ENCODE measurements at regions not wholly inside any gene's neighbourhood (a gene's known extent, or its start where the extent isn't known, plus 50 kb on each side); places are given as distances from the start of the nearest gene placed in this dataset.
"Not testable (repeated sequence)": the region's sequence is repeated elsewhere in the genome, so short reads cannot be mapped to it uniquely, and the experiment has no call there.

GRCh38 chr6:137657351-137657911 lies 163.2 kb upstream of the OLIG3 start:
- no peak for DNase-seq

- no peak for DNase-seq
Measured at GRCh38 chr6:137658287-137658686, 164.1 kb upstream of the OLIG3 start.

- no peak for DNase-seq
Measured at GRCh38 chr6:137659871-137660270, 165.7 kb upstream of the OLIG3 start.

GRCh38 chr6:137660296-137660731 lies 166.1 kb upstream of the OLIG3 start:
- no peak for DNase-seq

GRCh38 chr6:137661601-137662000 lies 167.4 kb upstream of the OLIG3 start:
- no peak for DNase-seq

GRCh38 chr6:137664183-137664582 lies 170.0 kb upstream of the OLIG3 start:
- no peak for DNase-seq

GRCh38 chr6:137665342-137665934 lies 171.2 kb upstream of the OLIG3 start:
- no peak for DNase-seq

DNA sequence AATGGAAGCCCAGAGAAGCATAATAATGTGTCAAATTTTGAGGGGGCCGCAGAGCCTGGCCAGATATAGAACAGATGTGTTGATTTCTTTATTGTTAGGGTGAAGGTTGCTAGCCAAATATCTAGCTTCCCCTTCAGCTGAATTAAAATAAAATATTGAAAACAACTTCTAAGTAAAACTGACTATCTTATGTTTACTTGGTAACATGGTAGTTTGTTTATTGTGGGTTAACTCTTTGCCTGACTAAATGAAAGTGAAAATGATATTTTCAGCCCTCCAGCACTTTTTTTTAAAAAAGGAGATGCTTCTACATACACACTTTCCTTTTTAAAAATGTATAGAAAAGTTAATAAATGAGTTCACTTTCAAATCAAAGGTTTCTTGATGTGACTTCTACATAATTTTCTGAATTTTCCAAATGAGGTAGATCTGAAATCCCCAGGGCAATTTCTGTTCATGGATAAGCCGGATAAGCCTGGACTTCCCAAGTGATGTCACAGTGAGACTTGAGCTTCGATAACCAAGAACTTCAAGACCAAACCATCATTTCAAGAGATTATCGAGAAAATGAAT lies 172.1 kb upstream of the OLIG3 start:
- no peak for DNase-seq

- DNase-seq = no peak
Measured at GRCh38 chr6:137673603-137674002, 179.4 kb upstream of the OLIG3 start.

DNA sequence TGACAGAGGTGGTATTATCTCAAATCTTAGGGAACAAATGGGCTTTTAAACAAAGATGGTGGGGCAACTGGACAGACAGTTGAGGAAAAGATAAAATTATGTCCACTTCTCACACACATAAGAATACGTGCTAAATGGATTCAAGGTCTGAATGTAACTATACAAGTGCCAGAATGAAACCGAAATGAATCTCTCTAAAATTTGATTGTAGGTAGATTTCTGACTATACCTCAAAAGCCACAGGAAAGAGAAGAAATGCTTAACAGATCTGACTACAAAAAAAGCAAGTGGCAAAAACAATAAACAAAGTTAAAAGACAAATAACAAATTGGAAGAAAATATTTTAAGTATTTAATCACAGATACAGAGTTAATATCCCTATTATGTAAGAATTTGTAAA lies 182.7 kb upstream of the OLIG3 start:
- no peak for DNase-seq

DNA sequence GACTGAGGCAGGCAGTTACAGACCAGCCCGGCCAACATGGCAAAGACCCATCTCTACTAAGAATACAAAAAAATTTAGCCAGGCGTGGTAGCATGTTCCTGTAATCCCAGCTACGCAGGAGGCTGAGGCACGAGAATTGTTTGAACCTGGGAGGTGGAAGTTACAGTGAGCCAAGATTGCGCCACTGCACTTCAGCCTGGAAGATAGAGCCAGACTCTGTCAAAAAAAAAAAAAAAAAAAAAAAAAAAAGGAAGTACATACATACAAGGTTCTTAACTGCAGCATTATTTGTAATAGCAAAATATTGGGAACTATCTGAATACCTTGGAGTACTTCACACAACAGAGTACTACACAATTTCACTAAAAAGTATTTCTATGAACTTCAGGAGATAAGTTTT lies 183.5 kb upstream of the OLIG3 start:
- no peak for DNase-seq

GRCh38 chr6:137678451-137678850 lies 184.3 kb upstream of the OLIG3 start:
- no peak for DNase-seq

DNA sequence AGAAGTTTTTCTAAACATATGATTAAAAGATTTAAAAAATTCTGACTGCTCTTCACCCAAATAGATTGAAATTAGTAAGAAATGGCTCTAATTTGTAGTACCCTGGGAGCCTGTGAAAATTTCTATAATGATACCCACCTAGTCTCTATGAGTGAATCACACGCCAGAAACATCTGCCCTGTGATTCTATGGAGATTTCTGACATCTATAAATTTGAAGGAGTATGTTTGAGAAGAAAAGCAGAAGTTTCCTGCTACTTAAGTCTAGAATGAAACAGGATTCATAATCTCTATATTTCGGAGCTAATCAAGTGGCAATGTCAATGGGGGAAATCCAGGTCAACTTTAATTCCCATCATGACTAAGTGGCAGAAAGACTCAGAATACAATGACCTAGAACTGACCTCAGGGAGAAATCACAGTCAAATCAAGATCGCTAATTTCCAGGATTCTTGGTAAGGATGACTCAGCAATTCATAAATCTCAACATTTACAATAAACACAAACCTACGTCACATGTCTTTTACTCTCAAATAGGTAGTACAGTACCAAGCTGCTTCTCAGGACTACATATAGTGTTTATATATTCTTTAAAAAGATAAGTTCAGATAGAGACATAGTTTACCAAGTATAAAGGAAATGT lies 186.2 kb upstream of the TNFAIP3 start:
- no peak for DNase-seq

GRCh38 chr6:137681445-137682009 lies 185.5 kb upstream of the TNFAIP3 start:
- no peak for DNase-seq

DNA sequence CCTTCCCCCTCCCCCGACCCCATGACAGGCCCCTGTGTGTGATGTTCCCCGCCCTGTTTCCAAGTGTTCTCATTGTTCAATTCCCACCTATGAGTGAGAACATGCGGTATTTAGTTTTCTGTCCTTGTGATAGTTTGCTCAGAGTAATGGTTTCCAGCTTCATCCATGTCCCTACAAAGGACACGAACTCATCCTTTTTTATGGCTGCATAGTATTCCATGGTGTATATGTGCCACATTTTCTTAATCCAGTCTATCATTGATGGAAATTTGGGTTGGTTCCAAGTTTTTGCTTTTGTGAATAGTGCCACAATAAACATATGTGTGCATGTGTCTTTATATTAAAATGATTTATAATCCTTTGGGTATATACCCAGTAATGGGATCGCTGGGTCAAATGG lies 184.4 kb upstream of the TNFAIP3 start:
- not testable (repeated sequence) for DNase-seq

- no peak for DNase-seq
Measured at GRCh38 chr6:137683916-137684315, 183.1 kb upstream of the TNFAIP3 start.

GRCh38 chr6:137685798-137686375 lies 181.2 kb upstream of the TNFAIP3 start:
- DNase-seq = no peak

DNA sequence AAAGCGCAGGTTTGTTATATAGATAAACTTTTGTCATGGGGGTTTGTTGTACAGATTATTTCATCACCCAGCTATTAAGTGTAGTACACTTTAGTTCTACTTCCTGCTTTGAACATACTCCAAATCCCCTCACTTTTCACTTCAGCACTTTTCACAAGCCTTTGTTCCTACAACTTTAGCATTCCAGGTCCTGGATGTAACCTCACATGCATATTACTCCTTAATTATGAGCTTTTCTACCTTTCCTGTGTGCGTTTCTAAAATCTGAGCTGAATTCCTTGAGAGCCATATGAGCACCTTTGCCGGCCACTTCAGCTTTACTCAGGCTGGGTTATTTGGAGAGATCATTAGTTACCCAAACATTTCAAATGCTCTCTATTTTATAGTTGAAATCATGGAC lies 179.2 kb upstream of the TNFAIP3 start:
- DNase-seq = no peak

- no peak for DNase-seq
Measured at GRCh38 chr6:137688230-137688971, 178.7 kb upstream of the TNFAIP3 start.

- no peak for DNase-seq
Measured at GRCh38 chr6:137689377-137689776, 177.7 kb upstream of the TNFAIP3 start.

GRCh38 chr6:137690034-137690433 lies 177.0 kb upstream of the TNFAIP3 start:
- DNase-seq = no peak

DNA sequence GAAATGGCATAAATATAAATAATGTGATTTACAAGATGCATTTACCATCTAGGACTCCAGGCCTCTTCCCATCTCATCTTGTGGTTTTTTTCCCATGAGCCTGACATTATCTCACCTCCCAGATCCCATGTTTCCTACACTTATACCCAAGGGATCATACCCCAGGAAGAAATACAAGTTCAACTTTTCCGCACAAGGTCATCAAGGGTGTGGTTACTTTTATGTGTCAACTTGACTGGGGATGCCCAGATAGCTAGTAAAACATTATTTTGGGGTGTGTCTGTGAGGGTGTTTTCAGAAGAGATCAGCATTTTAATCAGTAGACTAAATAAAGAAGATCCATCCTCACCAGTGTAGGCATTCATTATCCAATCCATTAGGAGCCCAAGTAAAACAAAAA lies 176.3 kb upstream of the TNFAIP3 start:
- no peak for DNase-seq

DNA sequence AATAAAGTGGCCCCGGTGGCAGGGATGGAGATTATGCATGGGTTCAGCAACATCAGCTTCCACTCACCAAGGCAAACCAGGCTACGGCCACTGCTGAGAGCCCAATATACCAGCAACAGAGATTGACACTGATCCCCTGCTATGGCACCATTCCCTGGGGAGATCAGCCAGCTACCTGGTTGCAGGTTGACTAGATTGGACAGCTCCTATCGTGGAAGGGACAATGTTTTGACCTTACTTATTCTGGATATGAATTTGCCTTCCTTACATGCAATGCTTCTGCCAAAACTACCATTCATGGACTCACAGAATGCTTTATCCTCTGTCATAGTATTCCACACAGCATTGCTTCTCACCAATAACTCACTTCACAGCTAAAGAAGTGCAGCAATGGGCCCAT lies 174.8 kb upstream of the TNFAIP3 start:
- DNase-seq = no peak
